ENCODE measurements at regions not wholly inside any gene's neighbourhood (a gene's known extent, or its start where the extent isn't known, plus 50 kb on each side); places are given as distances from the start of the nearest gene placed in this dataset.
"Not testable (repeated sequence)": the region's sequence is repeated elsewhere in the genome, so short reads cannot be mapped to it uniquely, and the experiment has no call there.

DNA sequence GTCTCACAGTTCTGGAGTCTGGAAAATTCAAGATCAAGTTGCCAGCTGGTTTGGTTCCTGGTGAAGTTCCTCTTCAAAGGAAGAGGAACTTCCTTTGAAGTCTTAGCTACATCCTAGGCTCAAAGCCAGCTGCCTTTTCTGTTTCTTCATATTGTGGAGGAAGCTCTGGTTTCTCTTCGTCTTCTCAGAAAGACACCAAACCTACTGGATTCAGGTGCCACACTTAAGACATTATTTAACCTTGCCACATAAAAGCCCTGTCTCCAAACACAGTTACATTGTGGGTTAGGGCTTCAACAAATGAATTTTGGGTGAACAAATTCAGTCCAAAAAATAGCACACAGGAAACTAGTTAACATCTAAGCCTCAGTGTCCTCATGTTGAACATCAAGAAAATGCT, 1019.8 kb downstream of the GALC start:
- DNase-seq (ENCODE audit: low spot score): no peak

DNA sequence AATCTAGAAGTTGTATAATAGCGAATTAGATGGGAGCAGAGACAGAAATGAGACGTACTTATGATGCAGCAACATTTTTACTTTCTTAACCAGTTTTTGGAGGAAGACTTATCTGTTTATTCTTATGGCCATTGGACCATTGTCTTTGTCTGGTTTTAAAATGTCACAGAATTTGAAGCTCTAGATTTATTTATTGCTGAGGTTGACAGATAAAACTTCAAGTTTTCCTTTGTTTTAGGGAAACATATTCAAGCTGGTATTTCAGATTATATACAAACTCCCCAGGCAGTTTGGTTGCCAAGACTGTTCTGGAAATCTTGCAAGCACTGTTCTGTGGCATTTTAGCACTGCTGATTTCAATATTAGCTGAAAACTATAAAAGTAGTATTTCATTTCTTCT, 1021.7 kb downstream of the GALC start:
- no peak for DNase-seq (ENCODE audit: low spot score)

DNA sequence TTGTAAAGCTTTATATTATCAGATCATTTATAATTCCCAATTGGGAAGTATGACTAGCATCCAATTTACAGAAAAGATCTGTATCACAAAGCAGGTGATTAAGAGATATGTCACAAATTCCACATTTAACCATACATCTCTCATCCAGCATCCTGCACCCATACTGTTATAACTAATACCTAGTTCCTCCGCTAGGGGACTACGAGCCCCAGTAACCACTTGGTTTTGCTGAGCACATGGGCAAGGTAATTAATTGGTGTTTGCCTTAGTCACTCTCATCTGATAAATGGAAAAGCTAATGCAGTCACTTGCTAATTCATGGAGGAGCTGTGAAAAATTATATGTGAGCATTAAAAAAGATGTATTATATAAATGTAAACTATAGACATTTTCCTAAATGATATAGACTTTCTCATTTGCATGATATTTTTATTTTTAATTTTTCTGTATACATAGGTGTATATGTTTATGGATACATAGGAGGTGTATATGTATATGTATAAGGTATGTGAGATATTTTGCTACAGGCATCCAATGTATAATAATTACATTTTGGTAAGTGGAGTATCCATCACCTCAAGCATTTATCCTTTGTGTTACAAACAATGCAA, 1031.8 kb downstream of the GALC start:
- DNase-seq (ENCODE audit: low spot score): peak; percentile 11

DNA sequence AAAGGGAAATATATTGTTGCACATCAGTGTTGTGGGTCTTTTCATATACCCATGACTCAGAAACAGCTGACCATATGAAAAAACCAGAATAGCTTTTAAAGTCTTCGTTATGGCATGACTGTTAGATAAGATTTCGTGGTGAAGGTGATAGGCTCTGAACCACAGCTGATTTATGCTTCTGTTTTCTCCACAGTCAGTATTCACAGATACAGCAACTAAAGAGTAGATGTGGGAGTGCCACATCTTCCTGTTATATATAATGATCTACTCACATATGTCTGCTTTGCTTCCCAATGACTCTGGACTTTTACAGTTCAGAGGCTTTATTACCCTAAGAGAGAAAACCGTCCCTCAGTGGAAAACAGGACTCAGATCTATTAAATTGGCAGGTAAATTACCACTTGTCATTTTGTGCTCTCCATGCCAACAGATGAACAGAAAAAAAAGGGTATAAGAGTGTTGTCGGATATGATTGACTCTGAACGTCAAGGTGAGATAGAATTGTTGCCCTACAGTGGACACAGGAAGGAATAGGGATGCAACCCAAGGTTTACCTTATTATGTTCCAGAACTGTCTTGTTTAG, 1037.1 kb downstream of the GALC start:
- no peak for DNase-seq (ENCODE audit: low spot score)

DNA sequence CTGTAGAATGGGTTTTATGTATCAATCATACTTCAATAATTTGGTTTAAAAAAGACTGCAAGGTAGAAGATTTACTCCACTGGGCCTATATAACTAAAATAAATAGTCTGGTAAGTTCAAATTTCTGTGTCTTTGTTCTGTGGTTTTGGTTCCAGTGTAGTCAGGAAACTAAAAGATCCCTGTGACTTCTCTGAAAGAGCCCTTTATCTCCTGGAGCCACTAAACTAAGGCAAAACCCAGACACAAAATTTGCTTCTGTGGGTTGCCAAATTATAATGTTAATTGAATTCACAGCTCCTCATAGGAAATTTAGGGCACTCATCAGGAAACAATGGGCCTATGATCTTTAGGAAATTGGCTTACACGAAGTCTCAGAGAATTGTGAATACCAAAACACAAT, 1038.4 kb downstream of the GALC start:
- no peak for DNase-seq (ENCODE audit: low spot score)

DNA sequence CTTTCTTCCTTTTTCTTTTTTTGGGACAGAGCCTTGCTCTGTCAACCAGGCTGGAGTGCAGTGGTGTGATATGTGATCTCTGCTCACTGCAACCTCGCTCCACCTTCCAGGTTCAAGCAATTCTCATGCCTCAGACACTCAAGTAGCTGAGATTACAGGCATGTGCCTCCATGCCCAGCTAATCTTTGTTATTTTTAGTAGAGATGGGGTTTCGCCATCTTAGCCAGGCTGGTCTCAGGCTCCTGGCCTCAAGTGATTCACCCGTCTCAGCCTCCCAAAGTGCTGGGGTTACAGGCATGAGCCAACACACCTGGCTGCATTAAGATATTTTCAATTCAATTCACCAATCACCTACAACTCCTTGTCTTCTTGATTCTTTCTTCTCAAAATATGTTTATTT, 1046.5 kb downstream of the GALC start:
- no peak for DNase-seq (ENCODE audit: low spot score)

DNA sequence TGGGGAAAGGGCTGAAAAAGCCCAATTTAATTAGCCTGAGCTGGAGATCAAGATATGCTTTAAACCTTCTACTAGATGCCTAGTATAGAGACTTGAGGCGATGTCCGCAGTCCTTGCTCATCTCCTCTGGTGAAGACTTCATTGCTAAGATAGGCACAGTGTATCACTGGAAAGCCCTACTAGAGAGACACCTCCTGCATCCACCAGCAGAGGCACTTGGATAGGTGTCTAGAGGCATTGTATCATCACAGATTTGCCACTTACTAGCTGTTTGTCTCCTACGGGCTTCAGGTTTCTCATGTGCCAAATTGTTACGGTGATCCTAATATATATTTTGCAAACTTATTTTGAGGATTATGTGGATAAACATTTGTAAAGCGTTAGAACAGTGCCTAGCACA, 1048.5 kb downstream of the GALC start:
- no peak for DNase-seq (ENCODE audit: low spot score)

DNA sequence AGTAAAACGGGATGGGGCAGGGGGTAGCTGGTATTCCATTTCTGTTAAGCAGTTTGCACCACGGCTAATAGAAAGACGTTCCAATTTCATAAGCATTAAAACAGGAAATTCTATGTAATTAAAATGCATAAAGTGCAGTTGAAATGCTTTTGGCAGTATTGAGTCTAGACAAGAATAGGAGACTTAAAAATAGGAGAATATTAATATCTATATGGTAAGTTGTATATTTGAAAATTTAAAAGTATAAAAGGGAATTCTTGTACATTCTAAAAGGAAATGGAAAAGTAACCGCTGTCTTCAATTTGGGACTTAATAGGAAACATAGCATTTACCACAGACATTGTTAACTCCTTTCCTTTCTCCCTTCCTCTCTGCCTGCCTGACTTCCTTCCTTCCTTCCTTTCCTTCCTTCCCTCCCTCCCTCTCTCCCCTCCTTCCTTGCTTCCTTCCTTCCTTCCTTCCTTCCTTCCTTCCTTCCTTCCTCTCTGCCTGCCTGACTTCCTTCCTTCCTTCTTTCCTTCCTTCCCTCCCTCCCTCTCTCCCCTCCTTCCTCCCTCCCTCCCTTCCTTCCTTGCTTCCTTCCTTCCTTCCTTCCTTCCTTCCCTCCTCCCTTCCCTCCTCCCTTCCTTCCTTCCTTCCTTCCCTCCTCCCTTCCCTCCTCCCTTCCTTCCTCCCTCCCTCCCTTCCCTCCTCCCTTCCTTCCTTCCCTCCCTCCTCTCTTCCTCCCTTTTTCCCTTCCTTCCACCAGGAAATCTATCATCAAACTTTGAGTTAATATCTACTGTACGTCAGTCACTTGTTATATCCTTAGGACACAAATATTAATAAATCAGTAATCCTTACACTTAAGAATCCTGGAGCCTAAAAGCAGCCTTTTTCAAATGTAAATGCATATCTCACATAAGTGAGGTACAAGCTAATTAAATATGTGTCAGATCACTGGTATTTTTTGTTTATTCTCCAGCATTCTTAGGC, 1049.3 kb downstream of the GALC start:
- no peak for DNase-seq (ENCODE audit: low spot score)

DNA sequence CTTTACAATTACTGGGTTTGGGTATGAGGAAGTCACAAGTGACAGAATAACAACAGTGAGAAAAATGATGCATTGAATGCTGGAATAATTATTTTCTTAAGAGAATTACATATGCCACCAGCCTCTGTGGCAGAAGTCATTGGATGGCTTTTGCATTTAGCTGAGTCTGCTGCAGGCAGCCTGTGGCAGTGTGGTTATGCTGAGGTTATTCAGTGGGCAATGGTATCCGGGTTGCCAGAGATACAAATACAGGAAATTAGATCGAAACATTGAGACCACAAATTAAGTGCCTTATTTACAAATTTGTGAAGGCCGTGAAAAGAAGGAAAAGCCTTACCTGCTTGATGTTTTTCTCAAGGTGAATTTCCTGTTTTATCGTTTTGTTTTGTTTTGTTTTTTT, 1050.0 kb downstream of the GALC start:
- DNase-seq (ENCODE audit: low spot score): no peak

DNA sequence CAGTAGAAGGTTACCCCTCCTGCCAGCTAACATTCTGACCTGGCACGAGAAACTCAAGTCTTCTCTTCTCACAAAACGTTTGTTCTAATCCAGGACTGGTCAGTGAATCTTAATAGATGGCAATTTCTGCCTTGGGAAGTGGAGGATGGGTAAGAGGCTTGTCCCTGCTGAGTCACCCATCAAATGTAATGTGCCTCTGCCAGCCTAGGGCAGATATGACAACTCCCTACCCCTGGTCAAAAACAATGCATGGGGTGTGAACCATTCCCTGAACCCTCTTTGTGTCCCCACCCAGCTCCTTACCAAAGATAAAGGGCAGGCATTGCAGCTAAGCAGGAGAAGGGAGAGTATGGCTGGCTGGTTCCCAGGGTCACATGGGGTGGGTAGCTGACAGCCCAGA, 1052.9 kb downstream of the GALC start:
- DNase-seq (ENCODE audit: low spot score): no peak

DNA sequence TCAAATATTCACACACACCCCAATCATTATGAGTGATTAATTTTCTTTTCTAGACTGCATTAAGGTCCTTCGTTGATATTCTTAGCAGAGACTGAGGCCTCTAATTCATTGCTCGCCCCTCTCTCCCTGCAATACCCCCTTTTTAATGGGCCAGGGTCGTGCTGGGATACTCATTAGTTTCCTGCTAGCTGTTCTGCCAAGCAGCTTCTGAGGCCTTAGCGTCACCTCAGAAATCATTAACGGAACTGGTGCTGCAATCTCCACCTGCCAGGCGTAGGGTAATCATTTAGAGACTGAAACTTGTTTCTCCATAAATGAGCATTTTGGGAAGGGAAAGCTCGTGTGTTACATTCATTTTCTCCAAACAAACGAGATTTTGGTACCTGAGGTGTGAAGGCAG, 1054.7 kb downstream of the GALC start:
- DNase-seq (ENCODE audit: low spot score): no peak

DNA sequence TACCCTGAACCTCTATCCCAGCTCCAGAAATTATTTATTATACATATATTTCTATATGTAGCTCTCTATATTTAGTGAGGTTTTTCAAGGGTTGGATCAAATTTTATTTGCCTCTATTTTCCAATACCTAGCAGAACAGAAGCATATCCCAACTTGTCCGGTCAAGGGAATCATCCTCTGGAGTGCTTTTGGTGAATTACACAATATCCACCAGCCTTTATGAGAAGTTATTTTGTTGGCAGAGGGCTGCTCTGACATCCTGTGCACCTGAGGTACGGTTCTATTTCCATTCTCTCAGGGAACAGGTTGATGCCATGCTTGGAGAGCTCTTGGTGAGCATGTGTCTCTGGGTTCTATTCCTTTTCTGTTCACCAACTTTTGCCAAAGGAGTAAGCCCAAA, 1056.4 kb downstream of the GALC start:
- DNase-seq (ENCODE audit: low spot score): no peak

DNA sequence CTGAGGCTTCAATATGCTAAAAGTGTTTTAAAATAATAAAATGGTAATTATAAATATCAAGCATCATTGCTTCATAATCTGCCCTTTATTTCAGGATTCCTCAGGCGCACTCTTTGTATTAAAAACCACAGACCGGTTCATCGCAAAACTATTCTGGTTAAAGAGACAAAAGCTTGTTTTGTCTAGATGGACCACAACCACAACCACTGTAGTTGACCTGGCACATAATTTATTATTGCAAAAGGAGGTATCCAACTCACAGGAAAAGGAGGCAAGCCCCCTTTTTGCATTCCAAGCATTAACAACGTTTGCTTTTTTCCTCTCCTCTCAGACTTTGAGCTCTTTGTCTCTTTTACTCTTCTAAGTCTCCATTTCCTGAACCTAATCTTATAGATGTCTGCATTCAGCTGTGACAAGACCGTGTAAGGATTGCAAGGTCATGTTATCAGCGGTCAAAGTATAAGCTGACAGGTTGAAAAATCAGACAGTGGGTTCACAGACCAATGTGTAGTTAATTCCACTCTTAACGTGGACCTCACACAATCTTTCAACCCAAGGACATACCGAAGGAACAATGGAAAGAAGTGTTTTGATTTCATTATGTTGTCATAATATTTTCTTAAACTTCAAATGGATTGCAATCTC, 1057.6 kb downstream of the GALC start:
- DNase-seq (ENCODE audit: low spot score): no peak

DNA sequence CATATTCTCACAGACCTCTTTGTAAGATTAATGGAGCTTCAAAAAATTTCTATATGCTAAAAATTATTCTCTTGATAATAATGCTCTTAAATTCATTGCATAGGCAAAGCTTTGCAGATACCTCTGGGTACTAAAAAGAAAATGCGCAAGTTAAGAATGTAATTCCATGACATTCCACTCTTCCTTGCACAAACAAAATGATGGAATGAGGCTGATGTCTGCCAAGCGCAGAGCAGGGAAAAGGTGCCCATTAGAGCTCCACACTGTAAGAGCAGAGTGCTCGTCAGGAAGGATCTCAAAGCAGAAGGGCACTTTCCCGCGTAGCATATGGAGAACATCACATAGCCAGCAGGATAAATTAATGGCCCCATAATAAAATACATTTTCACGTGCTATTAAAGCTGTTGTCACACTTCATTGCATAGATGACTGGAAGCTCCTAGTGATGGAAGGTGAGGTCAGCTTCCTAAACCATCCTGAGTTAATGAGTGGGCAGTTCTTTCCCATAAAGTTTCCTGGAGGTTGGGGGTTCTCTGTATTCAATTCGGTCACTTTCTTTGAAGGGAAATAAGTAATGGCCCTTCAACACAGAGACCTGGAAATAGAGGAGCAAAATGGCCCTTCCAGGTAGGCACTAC, 1058.9 kb downstream of the GALC start:
- no peak for DNase-seq (ENCODE audit: low spot score)

DNA sequence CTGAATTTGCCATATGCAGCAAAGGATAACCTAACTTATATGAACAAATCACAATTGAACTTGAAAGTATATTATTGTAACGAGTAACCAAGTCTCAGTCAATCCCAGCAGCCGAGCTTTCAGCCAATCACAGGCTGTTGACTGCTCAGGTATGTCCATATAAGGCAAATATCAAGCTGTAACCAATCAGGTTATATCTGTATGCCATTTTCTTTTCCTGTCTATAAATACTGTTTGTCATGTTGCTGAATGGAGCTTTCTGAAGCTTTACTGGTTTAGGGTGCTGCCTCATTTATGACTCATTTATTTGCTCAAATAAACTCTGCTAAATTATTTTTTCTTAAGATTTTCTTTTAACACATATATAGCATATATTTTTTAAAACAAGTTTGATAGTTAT, 1059.5 kb downstream of the GALC start:
- DNase-seq (ENCODE audit: low spot score): no peak

DNA sequence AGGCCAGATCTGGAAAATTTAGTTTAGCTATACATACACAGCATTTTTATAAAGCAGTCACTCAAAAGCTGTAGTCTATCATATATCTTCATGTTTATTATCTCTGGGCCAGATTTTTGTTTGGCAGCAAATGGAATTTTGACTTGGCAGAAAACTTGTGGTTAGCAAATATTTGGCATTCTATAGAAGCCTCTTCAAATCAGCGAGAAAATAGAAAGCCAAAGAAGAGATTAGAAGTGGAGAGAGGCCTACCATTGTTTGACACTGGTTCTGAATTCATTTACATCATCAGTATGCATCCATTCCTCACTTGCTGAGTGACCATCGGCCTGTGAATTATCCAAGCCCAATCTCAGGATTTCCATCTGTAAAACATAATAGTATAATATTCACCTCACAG, 1077.6 kb downstream of the GALC start:
- DNase-seq (ENCODE audit: low spot score): no peak

DNA sequence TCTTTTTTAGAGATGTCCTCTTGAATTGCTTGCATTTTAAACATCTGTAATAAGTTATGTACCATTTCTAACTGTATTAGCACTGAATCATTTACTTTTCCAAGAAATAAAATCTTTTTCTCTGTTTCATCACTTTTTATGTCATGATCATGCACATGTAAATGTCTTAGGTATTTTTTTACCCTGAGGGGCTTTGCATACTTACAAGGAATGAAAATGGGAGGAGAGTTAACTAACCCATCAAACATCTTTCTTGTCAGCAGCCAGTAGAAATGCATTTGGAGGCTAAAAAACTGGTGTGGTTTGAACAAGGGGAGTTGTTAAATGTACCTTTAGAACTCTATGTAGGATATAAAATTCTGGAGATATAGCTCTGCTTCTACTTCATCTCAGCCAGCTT, 1080.3 kb downstream of the GALC start:
- DNase-seq (ENCODE audit: low spot score): no peak

DNA sequence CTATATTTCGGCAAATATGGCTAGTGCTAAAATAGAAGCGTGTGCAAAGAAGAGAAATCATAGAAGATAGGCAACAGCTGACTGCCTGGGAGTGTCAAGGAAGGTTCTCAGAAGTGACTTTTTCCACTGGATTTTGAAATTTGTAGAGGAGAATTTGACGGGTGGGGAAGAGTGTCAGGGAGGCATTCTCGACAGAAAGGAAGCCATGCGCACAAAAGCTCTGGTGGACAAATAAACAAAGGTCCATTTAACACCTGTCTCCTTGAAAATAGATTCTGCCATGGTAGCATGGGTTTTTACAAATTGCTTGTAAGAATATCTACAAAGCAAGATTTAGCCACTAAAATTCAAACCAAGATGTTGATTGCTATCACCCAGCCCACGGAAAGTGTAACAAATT, 1081.5 kb downstream of the GALC start:
- DNase-seq (ENCODE audit: low spot score): no peak

DNA sequence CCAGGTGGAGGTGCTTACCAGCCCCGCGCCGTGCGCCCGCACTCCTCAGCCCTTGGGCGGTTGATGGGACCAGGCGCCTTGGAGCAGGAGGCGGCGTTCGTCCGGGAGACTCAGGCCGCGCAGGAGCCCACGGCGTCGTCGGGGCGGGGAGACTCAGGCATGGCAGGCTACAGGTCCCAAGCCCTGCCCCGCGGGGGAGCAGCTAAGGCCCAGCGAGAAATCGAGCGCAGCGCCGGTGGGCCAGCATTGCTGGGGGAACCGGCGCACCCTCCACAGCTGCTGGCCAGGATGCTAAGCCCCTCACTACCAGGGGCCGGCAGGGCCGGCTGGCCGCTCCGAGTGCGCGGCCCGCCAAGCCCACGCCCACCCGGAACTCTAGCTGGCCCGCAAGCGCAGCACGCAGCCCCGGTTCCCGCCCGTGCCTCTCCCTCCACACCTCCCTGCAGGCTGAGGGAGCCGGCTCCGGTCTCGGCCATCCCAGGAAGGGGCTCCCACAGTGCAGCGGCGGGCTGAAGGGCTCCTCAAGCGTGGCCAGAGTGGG, 1087.5 kb downstream of the GALC start:
- DNase-seq (ENCODE audit: low spot score): not testable (repeated sequence)

DNA sequence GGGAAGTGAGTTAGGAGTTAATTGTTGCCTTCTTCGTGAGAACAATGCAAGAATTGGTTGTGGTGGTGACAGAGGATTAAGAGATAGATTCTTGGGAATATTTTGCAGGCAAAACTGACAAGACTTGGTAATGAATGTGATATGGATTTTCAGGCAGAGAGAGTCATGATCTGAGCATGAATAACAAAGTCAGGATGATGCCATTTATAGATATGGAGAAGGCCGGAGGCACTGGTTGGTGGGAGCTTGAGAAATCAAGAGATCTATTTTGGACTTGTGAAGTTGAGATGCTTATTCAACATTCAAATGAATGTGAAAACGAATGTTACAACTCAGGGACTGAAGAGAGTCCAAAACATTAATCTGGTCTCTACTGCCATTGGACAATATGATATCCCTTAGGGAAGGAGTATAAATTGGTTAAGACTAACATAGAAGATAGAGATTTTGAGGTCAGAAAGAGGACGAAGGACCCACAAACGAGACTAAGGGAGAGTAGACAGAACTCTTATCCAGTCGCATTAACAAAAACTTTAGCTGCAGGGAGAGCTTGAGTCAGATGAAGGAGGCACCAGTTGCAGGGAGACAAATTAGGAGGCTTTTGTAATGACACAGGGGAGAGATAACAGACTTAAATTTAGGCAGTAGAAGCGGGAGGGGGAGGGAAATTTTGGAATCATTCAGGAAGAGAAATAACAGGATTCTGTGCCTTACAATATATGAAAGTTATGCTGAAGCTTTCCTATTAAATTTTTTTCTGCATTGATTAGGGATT, 1090.6 kb downstream of the GALC start:
- DNase-seq (ENCODE audit: low spot score): no peak
